Stimulated activated memory B cell treated with anti-CD40 and anti-IgM and Interleukin-4, amounts not matched to agents 10 μg/mL and 1 μg/mL and 100 μg/mL, for 72 hours (primary cell): ENCODE measurements at regions not wholly inside any gene's neighbourhood (a gene's known extent, or its start where the extent isn't known, plus 50 kb on each side); places are given as distances from the start of the nearest gene placed in this dataset.
"Not testable (repeated sequence)": the region's sequence is repeated elsewhere in the genome, so short reads cannot be mapped to it uniquely, and the experiment has no call there.

ENCODE experiments used
- ATAC-seq: fragments of 150-1000 bp; cut with Tn5 transposase; 2 replicates; pipeline ENCODE4 v1.10.0; 2021
- H3K27ac Mint-ChIP-seq: one replicate; pipeline ENCODE4 v1.8.0; 2022; ENCODE audit warnings: mild to moderate bottlenecking, mixed read lengths
- H3K27me3 Mint-ChIP-seq: one replicate; pipeline ENCODE4 v1.8.0; 2022; ENCODE audit warnings: mixed read lengths
- H3K36me3 Mint-ChIP-seq: one replicate; pipeline ENCODE4 v1.8.0; 2022; ENCODE audit warnings: mixed read lengths
- H3K4me1 Mint-ChIP-seq: one replicate; pipeline ENCODE4 v1.8.0; 2022; ENCODE audit warnings: mixed read lengths
- H3K4me3 Mint-ChIP-seq: one replicate; pipeline ENCODE4 v1.8.0; 2022; ENCODE audit warnings: mild to moderate bottlenecking, moderate library complexity, mixed read lengths
- H3K9me3 Mint-ChIP-seq: one replicate; pipeline ENCODE4 v1.8.0; 2022; ENCODE audit warnings: mixed read lengths

GRCh38 chr4:149911354-149911753 is 95.7 kb upstream of the IQCM start:
- no peak overlapping the region for H3K4me3 Mint-ChIP-seq
- no peaks in the 10 kb centered on the region for H3K9me3 Mint-ChIP-seq
- ATAC-seq = peak; percentile 41
- no peaks in the 10 kb centered on the region for H3K27me3 Mint-ChIP-seq
- no peaks in the 10 kb centered on the region for H3K4me1 Mint-ChIP-seq
- no peaks in the 10 kb centered on the region for H3K36me3 Mint-ChIP-seq
- no peak overlapping the region for H3K27ac Mint-ChIP-seq

- no peaks in the 10 kb centered on the region for H3K9me3 Mint-ChIP-seq
- H3K36me3 Mint-ChIP-seq = no peaks in the 10 kb centered on the region
- no peak for ATAC-seq
- H3K4me3 Mint-ChIP-seq = no peak overlapping the region
- no peak overlapping the region for H3K27ac Mint-ChIP-seq
- no peaks in the 10 kb centered on the region for H3K4me1 Mint-ChIP-seq
- H3K27me3 Mint-ChIP-seq = no peaks in the 10 kb centered on the region
These were observed 96.4 kb upstream of the IQCM start for GRCh38 chr4:149912000-149912399.

GRCh38 chr4:149914119-149915115 is 98.8 kb upstream of the IQCM start:
- Mint-ChIP-seq H3K27me3 (no peaks in the 10 kb centered on the region), H3K4me3 (no peak overlapping the region), H3K4me1 (no peaks in the 10 kb centered on the region), H3K9me3 (no peaks in the 10 kb centered on the region), H3K36me3 (no peaks in the 10 kb centered on the region), H3K27ac (no peak overlapping the region)
- no peak for ATAC-seq

GRCh38 chr4:149915735-149916134 is 100.1 kb upstream of the IQCM start:
- not testable (repeated sequence) for H3K4me1 Mint-ChIP-seq, ATAC-seq, H3K9me3 Mint-ChIP-seq, H3K27ac Mint-ChIP-seq, H3K36me3 Mint-ChIP-seq, H3K27me3 Mint-ChIP-seq, H3K4me3 Mint-ChIP-seq

GRCh38 chr4:149923736-149924135 is 108.1 kb upstream of the IQCM start:
- H3K4me3 Mint-ChIP-seq = no peak overlapping the region
- no peak for ATAC-seq
- no peak overlapping the region for H3K27ac Mint-ChIP-seq
- no peaks in the 10 kb centered on the region for H3K27me3 Mint-ChIP-seq
- no peaks in the 10 kb centered on the region for H3K9me3 Mint-ChIP-seq
- no peaks in the 10 kb centered on the region for H3K4me1 Mint-ChIP-seq
- no peaks in the 10 kb centered on the region for H3K36me3 Mint-ChIP-seq

GRCh38 chr4:149927514-149927913 is 111.9 kb upstream of the IQCM start:
- H3K4me1 Mint-ChIP-seq = no peaks in the 10 kb centered on the region
- no peaks in the 10 kb centered on the region for H3K36me3 Mint-ChIP-seq
- no peaks in the 10 kb centered on the region for H3K27me3 Mint-ChIP-seq
- H3K27ac Mint-ChIP-seq = no peak overlapping the region
- no peak for ATAC-seq
- no peak overlapping the region for H3K4me3 Mint-ChIP-seq
- H3K9me3 Mint-ChIP-seq = no peaks in the 10 kb centered on the region

- ATAC-seq = no peak
- no peaks in the 10 kb centered on the region for H3K4me1 Mint-ChIP-seq
- H3K36me3 Mint-ChIP-seq = no peaks in the 10 kb centered on the region
- H3K27me3 Mint-ChIP-seq = no peaks in the 10 kb centered on the region
- H3K9me3 Mint-ChIP-seq = no peaks in the 10 kb centered on the region
- no peak overlapping the region for H3K27ac Mint-ChIP-seq
- H3K4me3 Mint-ChIP-seq = no peak overlapping the region
These were observed 112.9 kb upstream of the IQCM start for GRCh38 chr4:149928507-149928906.

GRCh38 chr4:149931431-149931830 is 115.8 kb upstream of the IQCM start:
- Mint-ChIP-seq H3K36me3 (no peaks in the 10 kb centered on the region), H3K4me1 (no peaks in the 10 kb centered on the region), H3K27ac (no peak overlapping the region), H3K27me3 (no peaks in the 10 kb centered on the region), H3K4me3 (no peak overlapping the region), H3K9me3 (no peaks in the 10 kb centered on the region)
- ATAC-seq = no peak

- Mint-ChIP-seq H3K36me3 (no peaks in the 10 kb centered on the region), H3K4me1 (no peaks in the 10 kb centered on the region), H3K27me3 (no peaks in the 10 kb centered on the region), H3K4me3 (no peak overlapping the region), H3K9me3 (no peaks in the 10 kb centered on the region), H3K27ac (no peak overlapping the region)
- no peak for ATAC-seq
These were observed 116.5 kb upstream of the IQCM start for GRCh38 chr4:149932188-149932587.

- H3K36me3 Mint-ChIP-seq = no peaks in the 10 kb centered on the region
- no peak for ATAC-seq
- no peak overlapping the region for H3K27ac Mint-ChIP-seq
- no peaks in the 10 kb centered on the region for H3K9me3 Mint-ChIP-seq
- no peaks in the 10 kb centered on the region for H3K27me3 Mint-ChIP-seq
- H3K4me3 Mint-ChIP-seq = no peak overlapping the region
- H3K4me1 Mint-ChIP-seq = no peaks in the 10 kb centered on the region
These were observed 117.5 kb upstream of the IQCM start for GRCh38 chr4:149933120-149933519.

GRCh38 chr4:149933883-149934282 is 118.2 kb upstream of the IQCM start:
- Mint-ChIP-seq H3K27me3 (no peaks in the 10 kb centered on the region), H3K36me3 (no peaks in the 10 kb centered on the region), H3K9me3 (no peaks in the 10 kb centered on the region), H3K4me1 (no peaks in the 10 kb centered on the region), H3K27ac (no peak overlapping the region), H3K4me3 (no peak overlapping the region)
- ATAC-seq = no peak

- Mint-ChIP-seq H3K9me3 (no peaks in the 10 kb centered on the region), H3K36me3 (no peaks in the 10 kb centered on the region), H3K4me1 (no peaks in the 10 kb centered on the region), H3K4me3 (no peak overlapping the region), H3K27ac (no peak overlapping the region), H3K27me3 (no peaks in the 10 kb centered on the region)
- no peak for ATAC-seq
These were observed 128.9 kb upstream of the DCLK2 start for GRCh38 chr4:149949381-149949780.

- no peaks in the 10 kb centered on the region for H3K36me3 Mint-ChIP-seq
- no peaks in the 10 kb centered on the region for H3K4me1 Mint-ChIP-seq
- H3K4me3 Mint-ChIP-seq = no peak overlapping the region
- no peaks in the 10 kb centered on the region for H3K27me3 Mint-ChIP-seq
- ATAC-seq = no peak
- no peak overlapping the region for H3K27ac Mint-ChIP-seq
- no peaks in the 10 kb centered on the region for H3K9me3 Mint-ChIP-seq
These were observed 126.9 kb upstream of the DCLK2 start for GRCh38 chr4:149951152-149951900.

- no peaks in the 10 kb centered on the region for H3K4me1 Mint-ChIP-seq
- H3K9me3 Mint-ChIP-seq = no peaks in the 10 kb centered on the region
- no peak overlapping the region for H3K4me3 Mint-ChIP-seq
- ATAC-seq = no peak
- no peaks in the 10 kb centered on the region for H3K27me3 Mint-ChIP-seq
- no peak overlapping the region for H3K27ac Mint-ChIP-seq
- H3K36me3 Mint-ChIP-seq = no peaks in the 10 kb centered on the region
These were observed 126.1 kb upstream of the DCLK2 start for GRCh38 chr4:149952101-149952500.

- Mint-ChIP-seq H3K27me3 (no peaks in the 10 kb centered on the region), H3K27ac (no peak overlapping the region), H3K4me3 (no peak overlapping the region), H3K9me3 (no peaks in the 10 kb centered on the region), H3K4me1 (no peaks in the 10 kb centered on the region), H3K36me3 (no peaks in the 10 kb centered on the region)
- no peak for ATAC-seq
These were observed 125.5 kb upstream of the DCLK2 start for GRCh38 chr4:149952716-149953115.
